ENCODE measurements at regions not wholly inside any gene's neighbourhood (a gene's known extent, or its start where the extent isn't known, plus 50 kb on each side); places are given as distances from the start of the nearest gene placed in this dataset.

GRCh38 chr12:63307849-63308248 is 156.8 kb upstream of the AVPR1A start:
- H3K36me3 ChIP-seq (ENCODE audit: control insufficient read depth, insufficient read depth, low read length) = no peaks in the 10 kb centered on the region
- no peak for DNase-seq (ENCODE audit: low read depth)
- no peaks in the 10 kb centered on the region for H3K27me3 ChIP-seq (ENCODE audit: control insufficient read depth, insufficient read depth, low read length)
- no peak overlapping the region for H3K4me3 ChIP-seq (ENCODE audit: low read depth, low read length)
- FAIRE-seq = no peak
- no peak for TF ChIP-seq CTCF (IDR thresholded peaks at IDR 0.05; ENCODE audit: insufficient read depth, low read length, severe bottlenecking)

DNA sequence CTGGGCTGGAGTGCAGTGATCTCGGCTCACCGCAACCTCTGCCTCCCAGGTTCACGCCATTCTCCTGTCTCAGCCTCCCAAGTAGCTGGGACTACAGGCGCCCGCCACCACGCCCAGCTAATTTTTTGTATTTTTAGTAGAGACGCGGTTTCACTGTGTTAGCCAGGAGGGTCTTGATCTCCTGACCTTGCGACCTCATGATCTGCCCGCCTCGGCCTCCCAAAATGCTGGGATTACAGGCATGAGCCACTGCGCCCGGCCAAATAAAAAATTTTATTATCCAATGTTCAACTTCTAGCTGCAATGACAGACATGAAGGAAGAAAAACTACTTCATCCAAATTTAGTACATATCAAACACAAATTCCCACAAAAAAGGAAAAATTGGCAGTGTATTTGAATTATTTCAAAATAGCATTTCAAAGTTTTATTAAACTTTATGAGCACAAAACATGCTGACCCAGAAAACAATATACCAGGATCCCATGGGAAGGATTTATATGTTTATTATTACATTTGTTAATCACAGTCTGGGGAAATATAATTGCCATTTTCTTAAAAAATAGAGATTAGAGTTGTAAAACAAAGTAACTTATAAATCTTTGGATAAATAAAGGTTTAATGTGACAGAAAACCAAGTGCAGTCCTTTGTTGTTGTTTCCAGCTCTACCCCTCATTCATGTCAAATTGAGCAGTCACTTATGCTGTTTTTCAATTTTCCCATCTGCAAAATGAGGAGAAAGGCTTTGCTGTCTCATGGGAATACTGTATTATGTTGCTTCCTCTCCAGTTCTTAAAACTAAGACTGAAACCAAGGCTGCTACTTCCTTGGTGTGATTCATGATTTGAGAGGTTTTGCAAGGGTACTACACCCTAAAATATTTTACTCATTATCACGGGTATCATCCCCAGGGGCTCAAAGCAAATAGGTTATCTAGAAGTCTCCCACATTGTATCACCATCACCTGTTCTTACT is 155.2 kb upstream of the AVPR1A start:
- FAIRE-seq = no peak
- no peaks in the 10 kb centered on the region for H3K27me3 ChIP-seq (ENCODE audit: control insufficient read depth, insufficient read depth, low read length)

DNA sequence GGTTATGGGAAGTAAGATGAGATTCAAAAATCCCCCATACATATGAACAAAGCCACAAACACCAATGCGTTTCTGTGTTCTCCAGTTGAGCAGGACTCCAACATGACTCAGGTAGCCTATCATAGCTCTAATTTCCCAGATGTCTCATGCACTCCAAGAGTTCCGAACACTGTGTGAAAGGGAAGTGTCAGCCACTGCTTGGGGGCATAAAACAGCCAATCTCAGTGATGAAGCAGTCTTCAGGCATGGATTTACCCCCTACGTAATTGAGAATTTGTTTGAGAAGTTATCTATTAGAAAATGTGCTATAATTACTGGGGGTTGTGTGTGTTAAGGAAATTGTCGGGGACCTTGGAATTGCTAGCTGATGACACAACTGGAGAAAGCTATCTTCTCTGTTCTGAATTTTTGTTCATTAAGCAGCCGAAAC is 153.9 kb upstream of the AVPR1A start:
- FAIRE-seq (no peak), DNase-seq (ENCODE audit: low read depth) (no peak)
- no peak for TF ChIP-seq CTCF (IDR thresholded peaks at IDR 0.05; ENCODE audit: insufficient read depth, low read length, severe bottlenecking)
- no peak overlapping the region for H3K4me3 ChIP-seq (ENCODE audit: low read depth, low read length)
- peaks cover 2% of the 10 kb centered on the region for H3K27me3 ChIP-seq (ENCODE audit: control insufficient read depth, insufficient read depth, low read length)
- no peaks in the 10 kb centered on the region for H3K36me3 ChIP-seq (ENCODE audit: control insufficient read depth, insufficient read depth, low read length)

More for the DNA sequence above, 155.2 kb upstream of the AVPR1A start:
- no peak overlapping the region for H3K4me3 ChIP-seq (ENCODE audit: low read depth, low read length)
- no peaks in the 10 kb centered on the region for H3K36me3 ChIP-seq (ENCODE audit: control insufficient read depth, insufficient read depth, low read length)
- DNase-seq (ENCODE audit: low read depth) = peak; percentile 36
- no peak for TF ChIP-seq CTCF (IDR thresholded peaks at IDR 0.05; ENCODE audit: insufficient read depth, low read length, severe bottlenecking)

- H3K4me3 ChIP-seq (ENCODE audit: low read depth, low read length) = no peak overlapping the region
- DNase-seq (ENCODE audit: low read depth) (no peak), FAIRE-seq (no peak)
- no peaks in the 10 kb centered on the region for H3K36me3 ChIP-seq (ENCODE audit: control insufficient read depth, insufficient read depth, low read length)
- H3K27me3 ChIP-seq (ENCODE audit: control insufficient read depth, insufficient read depth, low read length) = peaks cover 2% of the 10 kb centered on the region
- no peak for TF ChIP-seq CTCF (IDR thresholded peaks at IDR 0.05; ENCODE audit: insufficient read depth, low read length, severe bottlenecking)
Measured at GRCh38 chr12:63302941-63303536, 152.0 kb upstream of the AVPR1A start.

DNA sequence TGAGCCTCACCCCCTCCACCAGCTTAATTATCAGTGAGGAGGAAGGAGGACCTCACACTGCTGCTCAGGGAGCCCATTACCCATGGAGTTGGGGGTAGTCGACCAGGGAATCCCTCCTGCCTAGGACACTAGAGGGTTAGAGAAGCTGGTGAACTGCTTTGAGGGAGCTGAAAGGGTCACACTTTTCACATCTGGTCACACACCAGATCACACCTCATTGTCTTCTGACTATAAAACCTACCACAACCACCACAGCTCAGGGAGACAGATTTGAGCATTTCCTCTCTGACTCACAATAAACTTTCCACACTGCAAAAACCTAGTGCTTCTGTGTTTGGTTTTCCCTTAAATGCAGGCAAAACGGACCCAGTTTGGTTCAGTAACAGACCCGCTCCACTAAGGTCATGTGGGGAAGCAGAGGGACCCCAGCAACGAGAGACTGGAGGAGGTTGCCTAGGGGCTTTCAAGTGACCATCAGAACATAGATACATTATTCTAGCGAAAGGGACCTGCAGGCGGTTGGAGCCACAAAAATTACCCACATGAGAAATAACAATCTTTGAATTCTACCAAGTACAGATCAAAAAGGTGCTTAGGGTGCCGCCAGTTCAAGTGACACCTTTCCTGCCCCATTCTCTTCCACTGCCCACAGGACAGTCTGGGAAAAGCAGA is 151.4 kb upstream of the AVPR1A start:
- TF ChIP-seq CTCF (IDR thresholded peaks at IDR 0.05; ENCODE audit: insufficient read depth, low read length, severe bottlenecking) = no peak
- no peaks in the 10 kb centered on the region for H3K36me3 ChIP-seq (ENCODE audit: control insufficient read depth, insufficient read depth, low read length)
- DNase-seq (ENCODE audit: low read depth) = no peak
- H3K4me3 ChIP-seq (ENCODE audit: low read depth, low read length) = no peak overlapping the region
- peak; percentile 43 for FAIRE-seq
- peaks cover 2% of the 10 kb centered on the region for H3K27me3 ChIP-seq (ENCODE audit: control insufficient read depth, insufficient read depth, low read length)
